Fibroblast of lung (primary cell): ENCODE measurements at regions not wholly inside any gene's neighbourhood (a gene's known extent, or its start where the extent isn't known, plus 50 kb on each side); places are given as distances from the start of the nearest gene placed in this dataset.
A peak's percentile ranks its signal among the peaks of the same experiment; 100 is the strongest.

Experiments
- DNase-seq, 2 donors: peaks; one replicate each; pipeline versions ENCODE4 v3.0.0 to v3.0.0-alpha.2; 2010; ENCODE audit warnings: low read depth in 2 of 2
- H2AFZ ChIP-seq: 2 replicates; pipeline ENCODE4 v1.5.1; 2012; ENCODE audit warnings: low read length, control low read depth, inconsistent platforms
- H3K27ac ChIP-seq: 2 replicates; pipeline ENCODE4 v1.5.1; 2011; ENCODE audit warnings: low read length, control low read depth; ENCODE audit not compliant: insufficient read depth
- H3K27me3 ChIP-seq: 2 replicates; pipeline ENCODE4 v1.5.1; 2011; ENCODE audit warnings: mild to moderate bottlenecking, low read length; ENCODE audit not compliant: control insufficient read depth, insufficient read depth
- H3K36me3 ChIP-seq: 2 replicates; pipeline ENCODE4 v1.5.1; 2011; ENCODE audit warnings: low read length; ENCODE audit not compliant: control insufficient read depth, insufficient read depth
- H3K4me1 ChIP-seq: 2 replicates; pipeline ENCODE4 v1.5.1; 2011; ENCODE audit warnings: low read length; ENCODE audit not compliant: control insufficient read depth, insufficient read depth; ENCODE audit errors: extremely low read depth
- H3K4me2 ChIP-seq: 2 replicates; pipeline ENCODE4 v1.5.1; 2011; ENCODE audit warnings: low read length, control low read depth; ENCODE audit not compliant: insufficient read depth; ENCODE audit errors: extremely low read depth
- H3K4me3 ChIP-seq, 4 experiments: fragments of 200-600 bp in 1 of 4; sonication (generic) in 1 of 4; replicated peaks in 1 of 4; 2 replicates each; pipeline ENCODE4 v1.5.1; 2011 to 2016; ENCODE audit warnings: low read length in 4 of 4, low read depth in 3 of 4, mild to moderate bottlenecking in 3 of 4, control low read depth in 2 of 4, inconsistent platforms in 1 of 4, mixed read lengths in 1 of 4; ENCODE audit not compliant: insufficient read depth in 1 of 4; ENCODE audit errors: control extremely low read depth in 1 of 4
- H3K79me2 ChIP-seq: 2 replicates; pipeline ENCODE4 v1.5.1; 2012; ENCODE audit warnings: mild to moderate bottlenecking, low read length, inconsistent platforms; ENCODE audit not compliant: control insufficient read depth, insufficient read depth
- H3K9ac ChIP-seq: 2 replicates; pipeline ENCODE4 v1.5.1; 2011; ENCODE audit warnings: mild to moderate bottlenecking, low read length, control low read depth; ENCODE audit not compliant: insufficient read depth
- H3K9me3 ChIP-seq: 2 replicates; pipeline ENCODE4 v1.5.1; 2012; ENCODE audit warnings: low read depth, low read length; ENCODE audit not compliant: control insufficient read depth, insufficient read depth
- H4K20me1 ChIP-seq: 2 replicates; pipeline ENCODE4 v1.5.1; 2011; ENCODE audit warnings: low read length; ENCODE audit not compliant: control insufficient read depth, insufficient read depth; ENCODE audit errors: extremely low read depth
- EZH2 ChIP-seq: IDR thresholded peaks from 2 replicates; pipeline ENCODE4 v1.5.1; 2012; ENCODE audit warnings: low read length, control low read depth, mild to moderate bottlenecking; ENCODE audit errors: missing control alignments
- TF ChIP-seq, protein P1 (sequence below), 2 donors: IDR thresholded peaks in 1 of 2; conservative IDR thresholded peaks in 1 of 2; 1 replicate in 1 of 2; 2 replicates in 1 of 2; pipeline ENCODE4 v1.5.1; 2011 to 2012; ENCODE audit warnings: low read length in 2 of 2, control low read depth in 1 of 2, inconsistent platforms in 1 of 2, low read depth in 1 of 2, mild to moderate bottlenecking in 1 of 2

- no peaks in the 10 kb centered on the region for H3K79me2 ChIP-seq
- no peak overlapping the region for H3K4me3 ChIP-seq
- H3K36me3 ChIP-seq = no peaks in the 10 kb centered on the region
- no peak overlapping the region for H3K27ac ChIP-seq
- no peak overlapping the region for H3K9ac ChIP-seq
- no peaks in the 10 kb centered on the region for H3K9me3 ChIP-seq
- no peaks in the 10 kb centered on the region for H3K4me1 ChIP-seq
- no peak overlapping the region for H3K4me2 ChIP-seq
- H3K27me3 ChIP-seq = peaks cover 14% of the 10 kb centered on the region
- no peak overlapping the region for H2AFZ ChIP-seq
- no peak for TF ChIP-seq EZH2
- TF ChIP-seq, protein P1, sequence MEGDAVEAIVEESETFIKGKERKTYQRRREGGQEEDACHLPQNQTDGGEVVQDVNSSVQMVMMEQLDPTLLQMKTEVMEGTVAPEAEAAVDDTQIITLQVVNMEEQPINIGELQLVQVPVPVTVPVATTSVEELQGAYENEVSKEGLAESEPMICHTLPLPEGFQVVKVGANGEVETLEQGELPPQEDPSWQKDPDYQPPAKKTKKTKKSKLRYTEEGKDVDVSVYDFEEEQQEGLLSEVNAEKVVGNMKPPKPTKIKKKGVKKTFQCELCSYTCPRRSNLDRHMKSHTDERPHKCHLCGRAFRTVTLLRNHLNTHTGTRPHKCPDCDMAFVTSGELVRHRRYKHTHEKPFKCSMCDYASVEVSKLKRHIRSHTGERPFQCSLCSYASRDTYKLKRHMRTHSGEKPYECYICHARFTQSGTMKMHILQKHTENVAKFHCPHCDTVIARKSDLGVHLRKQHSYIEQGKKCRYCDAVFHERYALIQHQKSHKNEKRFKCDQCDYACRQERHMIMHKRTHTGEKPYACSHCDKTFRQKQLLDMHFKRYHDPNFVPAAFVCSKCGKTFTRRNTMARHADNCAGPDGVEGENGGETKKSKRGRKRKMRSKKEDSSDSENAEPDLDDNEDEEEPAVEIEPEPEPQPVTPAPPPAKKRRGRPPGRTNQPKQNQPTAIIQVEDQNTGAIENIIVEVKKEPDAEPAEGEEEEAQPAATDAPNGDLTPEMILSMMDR (conservative IDR thresholded peaks at IDR 0.05 in 1 of 2, IDR thresholded peaks at IDR 0.05 in 1 of 2; ENCODE audit: low read depth in 1 of 2, low read length in 2 of 2) = no peak
- H4K20me1 ChIP-seq = no peaks in the 10 kb centered on the region
- DNase-seq = no peak
Measured at GRCh38 chr14:103225062-103225461, 101.8 kb downstream of the TNFAIP2 start.

DNA sequence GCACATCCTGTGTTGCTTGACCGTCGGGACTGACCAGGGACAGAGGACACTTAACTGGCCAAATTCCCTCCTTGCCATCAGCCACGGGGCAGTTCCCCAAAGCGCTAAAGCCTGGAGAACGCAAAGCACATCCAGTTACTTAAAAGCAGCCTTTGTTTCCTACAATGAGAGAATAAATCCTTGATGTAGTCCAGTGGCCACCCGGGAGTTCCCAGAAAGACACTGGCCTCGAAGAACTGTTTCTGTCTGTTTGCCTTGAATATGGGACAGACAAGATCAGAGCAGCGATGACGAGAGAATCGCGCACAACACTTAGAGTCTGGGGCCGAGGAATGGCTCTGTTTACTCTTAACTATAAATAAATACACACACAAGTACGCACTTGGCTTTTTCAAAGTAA is 102.2 kb downstream of the TNFAIP2 start:
- H3K79me2 ChIP-seq = no peaks in the 10 kb centered on the region
- TF ChIP-seq EZH2 = no peak
- TF ChIP-seq, protein P1 (conservative IDR thresholded peaks at IDR 0.05 in 1 of 2, IDR thresholded peaks at IDR 0.05 in 1 of 2; ENCODE audit: low read depth in 1 of 2, low read length in 2 of 2) = no peak
- H3K4me3 ChIP-seq = no peak overlapping the region
- H3K4me1 ChIP-seq = no peaks in the 10 kb centered on the region
- no peak overlapping the region for H3K9ac ChIP-seq
- no peak overlapping the region for H2AFZ ChIP-seq
- no peak overlapping the region for H3K4me2 ChIP-seq
- peaks cover 13% of the 10 kb centered on the region for H3K27me3 ChIP-seq
- no peak overlapping the region for H3K27ac ChIP-seq
- H4K20me1 ChIP-seq = no peaks in the 10 kb centered on the region
- no peaks in the 10 kb centered on the region for H3K36me3 ChIP-seq
- H3K9me3 ChIP-seq = no peaks in the 10 kb centered on the region
- DNase-seq = peak in 1 of 2 donors; percentile 34

GRCh38 chr14:103227094-103227768 is 104.0 kb downstream of the TNFAIP2 start:
- H3K4me2 ChIP-seq = no peak overlapping the region
- H3K9ac ChIP-seq = no peak overlapping the region
- no peaks in the 10 kb centered on the region for H4K20me1 ChIP-seq
- no peak overlapping the region for H3K4me3 ChIP-seq
- H3K9me3 ChIP-seq = no peaks in the 10 kb centered on the region
- no peak overlapping the region for H3K27ac ChIP-seq
- no peak for TF ChIP-seq EZH2
- TF ChIP-seq, protein P1 (conservative IDR thresholded peaks at IDR 0.05 in 1 of 2, IDR thresholded peaks at IDR 0.05 in 1 of 2; ENCODE audit: low read depth in 1 of 2, low read length in 2 of 2) = no peak
- DNase-seq = no peak
- no peak overlapping the region for H2AFZ ChIP-seq
- H3K79me2 ChIP-seq = no peaks in the 10 kb centered on the region
- no peaks in the 10 kb centered on the region for H3K36me3 ChIP-seq
- no peaks in the 10 kb centered on the region for H3K4me1 ChIP-seq
- H3K27me3 ChIP-seq = peaks cover 7% of the 10 kb centered on the region
